Central memory CD8-positive, alpha-beta T cell (primary cell): ENCODE measurements at regions not wholly inside any gene's neighbourhood (a gene's known extent, or its start where the extent isn't known, plus 50 kb on each side); places are given as distances from the start of the nearest gene placed in this dataset.

ENCODE experiments used
- ATAC-seq: fragments of 150-1000 bp; cut with Tn5 transposase; replicated peaks from 2 replicates; pipeline ENCODE4 v1.10.0; 2022; ENCODE audit warnings: mild to moderate bottlenecking, moderate FRiP score, moderate number of reproducible peaks; ENCODE audit not compliant: poor library complexity, severe bottlenecking; ENCODE audit errors: extremely low read depth
- DNase-seq, 2 donors: peaks; one replicate each; pipeline ENCODE4 v3.0.0; 2021; ENCODE audit warnings: low spot score in 2 of 2
- H3K27ac Mint-ChIP-seq: one replicate; pipeline ENCODE4 v1.8.0; 2022; ENCODE audit warnings: low read depth, mild to moderate bottlenecking, moderate library complexity, mixed read lengths
- H3K27me3 Mint-ChIP-seq: one replicate; pipeline ENCODE4 v1.8.0; 2022; ENCODE audit warnings: mixed read lengths
- H3K36me3 Mint-ChIP-seq: one replicate; pipeline ENCODE4 v1.8.0; 2022; ENCODE audit warnings: mild to moderate bottlenecking, moderate library complexity, mixed read lengths; ENCODE audit not compliant: insufficient read depth
- H3K4me1 Mint-ChIP-seq: one replicate; pipeline ENCODE4 v1.8.0; 2022; ENCODE audit warnings: mixed read lengths
- H3K4me3 Mint-ChIP-seq: one replicate; pipeline ENCODE4 v1.8.0; 2022; ENCODE audit warnings: mild to moderate bottlenecking, moderate library complexity, mixed read lengths
- H3K9me3 Mint-ChIP-seq: one replicate; pipeline ENCODE4 v1.8.0; 2022; ENCODE audit warnings: mixed read lengths

GRCh38 chr10:89090756-89091445, 100.3 kb downstream of the FAS start:
- no peak overlapping the region for H3K4me3 Mint-ChIP-seq
- no peaks in the 10 kb centered on the region for H3K36me3 Mint-ChIP-seq
- ATAC-seq (no peak), DNase-seq (no peak)
- no peaks in the 10 kb centered on the region for H3K27me3 Mint-ChIP-seq
- no peaks in the 10 kb centered on the region for H3K9me3 Mint-ChIP-seq
- H3K4me1 Mint-ChIP-seq: no peaks in the 10 kb centered on the region
- no peak overlapping the region for H3K27ac Mint-ChIP-seq

- peaks cover 5% of the 10 kb centered on the region for H3K4me1 Mint-ChIP-seq
- no peak for ATAC-seq
- H3K36me3 Mint-ChIP-seq: no peaks in the 10 kb centered on the region
- H3K27ac Mint-ChIP-seq: no peak overlapping the region
- no peak overlapping the region for H3K4me3 Mint-ChIP-seq
- no peaks in the 10 kb centered on the region for H3K9me3 Mint-ChIP-seq
- no peaks in the 10 kb centered on the region for H3K27me3 Mint-ChIP-seq
- no peak for DNase-seq
Measured at GRCh38 chr10:89086801-89087521, 96.4 kb downstream of the FAS start.

DNA sequence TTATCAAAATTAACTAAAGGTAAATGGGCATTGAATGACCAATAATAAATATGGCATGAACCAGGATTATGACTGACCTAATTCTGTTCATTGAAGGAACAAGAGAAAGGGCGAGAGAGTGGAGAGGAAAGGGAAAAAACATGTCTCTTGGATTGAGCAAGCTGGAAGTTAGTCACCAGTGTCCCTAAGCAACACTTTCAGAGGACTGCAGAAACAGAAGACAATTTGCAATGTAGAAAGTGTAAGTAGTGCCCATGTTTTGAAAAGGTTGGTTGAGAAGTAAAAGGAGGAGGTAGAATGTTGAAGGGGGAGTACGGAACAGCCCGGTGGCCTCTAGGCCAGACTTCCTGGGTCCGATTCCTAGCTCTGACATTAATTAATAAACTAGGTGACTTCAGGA, 94.6 kb downstream of the FAS start:
- Mint-ChIP-seq H3K27ac (no peak overlapping the region), H3K36me3 (no peaks in the 10 kb centered on the region), H3K4me3 (no peak overlapping the region), H3K4me1 (peaks cover 7% of the 10 kb centered on the region), H3K27me3 (no peaks in the 10 kb centered on the region), H3K9me3 (no peaks in the 10 kb centered on the region)
- no peak for DNase-seq
- no peak for ATAC-seq

DNA sequence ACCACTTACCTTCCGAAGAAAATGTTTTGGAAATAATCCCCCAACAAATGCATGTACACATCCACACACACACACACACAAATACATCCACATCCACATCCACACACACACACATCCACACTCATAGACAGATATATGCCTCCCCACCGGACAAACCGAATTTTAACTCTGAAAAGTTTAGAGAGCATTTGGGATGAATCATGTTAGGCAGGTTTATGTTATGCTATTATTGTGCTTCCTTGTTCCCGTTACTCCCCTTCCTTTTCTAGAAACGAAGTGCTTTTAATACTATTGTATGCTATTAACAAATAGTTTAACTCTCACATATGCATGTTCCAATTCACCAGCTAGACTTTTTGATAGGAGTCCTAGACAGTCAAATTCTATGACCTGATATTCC, 91.5 kb downstream of the FAS start:
- no peaks in the 10 kb centered on the region for H3K27me3 Mint-ChIP-seq
- no peaks in the 10 kb centered on the region for H3K9me3 Mint-ChIP-seq
- ATAC-seq: no peak
- H3K4me3 Mint-ChIP-seq: no peak overlapping the region
- no peak for DNase-seq
- H3K27ac Mint-ChIP-seq: no peak overlapping the region
- H3K36me3 Mint-ChIP-seq: no peaks in the 10 kb centered on the region
- H3K4me1 Mint-ChIP-seq: peaks cover 11% of the 10 kb centered on the region

DNA sequence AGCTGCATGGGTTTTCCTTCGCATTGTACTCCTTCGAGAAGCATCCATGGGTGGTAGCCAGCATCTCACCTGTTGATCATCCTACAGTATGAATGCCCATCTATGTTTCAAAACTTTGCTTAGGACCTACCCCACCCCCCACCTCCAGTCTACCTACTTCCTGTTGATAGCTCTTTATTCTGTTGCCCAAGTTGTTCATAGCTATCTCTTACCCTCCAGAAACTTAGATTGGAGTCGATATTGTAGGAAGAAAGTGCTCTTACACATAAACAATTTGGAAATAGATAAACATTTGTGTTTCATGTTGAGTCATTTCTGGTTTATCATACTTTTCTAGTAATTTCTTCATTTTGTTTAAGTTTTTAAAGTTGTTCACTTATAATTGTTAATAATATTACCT, 90.1 kb downstream of the FAS start:
- Mint-ChIP-seq H3K27ac (no peak overlapping the region), H3K4me3 (no peak overlapping the region), H3K27me3 (no peaks in the 10 kb centered on the region), H3K4me1 (peaks cover 16% of the 10 kb centered on the region), H3K36me3 (no peaks in the 10 kb centered on the region), H3K9me3 (no peaks in the 10 kb centered on the region)
- no peak for DNase-seq
- ATAC-seq: no peak

- ATAC-seq (no peak), DNase-seq (no peak)
- Mint-ChIP-seq H3K27ac (no peak overlapping the region), H3K4me3 (no peak overlapping the region), H3K9me3 (no peaks in the 10 kb centered on the region), H3K36me3 (no peaks in the 10 kb centered on the region), H3K4me1 (peaks cover 16% of the 10 kb centered on the region), H3K27me3 (no peaks in the 10 kb centered on the region)
Measured at GRCh38 chr10:89079961-89080360, 89.4 kb downstream of the FAS start.

- ATAC-seq (no peak), DNase-seq (no peak)
- H3K27me3 Mint-ChIP-seq: no peaks in the 10 kb centered on the region
- H3K27ac Mint-ChIP-seq: no peak overlapping the region
- H3K4me3 Mint-ChIP-seq: no peak overlapping the region
- no peaks in the 10 kb centered on the region for H3K36me3 Mint-ChIP-seq
- no peaks in the 10 kb centered on the region for H3K9me3 Mint-ChIP-seq
- peaks cover 16% of the 10 kb centered on the region for H3K4me1 Mint-ChIP-seq
Measured at GRCh38 chr10:89078724-89079672, 88.4 kb downstream of the FAS start.

- Mint-ChIP-seq H3K4me1 (peaks cover 9% of the 10 kb centered on the region), H3K9me3 (no peaks in the 10 kb centered on the region), H3K27me3 (peaks cover 26% of the 10 kb centered on the region), H3K36me3 (no peaks in the 10 kb centered on the region), H3K4me3 (no peak overlapping the region), H3K27ac (peak overlapping the region; percentile 41)
- no peak for DNase-seq
- ATAC-seq: no peak
Measured at GRCh38 chr10:89076120-89076519, 85.5 kb downstream of the FAS start.

DNA sequence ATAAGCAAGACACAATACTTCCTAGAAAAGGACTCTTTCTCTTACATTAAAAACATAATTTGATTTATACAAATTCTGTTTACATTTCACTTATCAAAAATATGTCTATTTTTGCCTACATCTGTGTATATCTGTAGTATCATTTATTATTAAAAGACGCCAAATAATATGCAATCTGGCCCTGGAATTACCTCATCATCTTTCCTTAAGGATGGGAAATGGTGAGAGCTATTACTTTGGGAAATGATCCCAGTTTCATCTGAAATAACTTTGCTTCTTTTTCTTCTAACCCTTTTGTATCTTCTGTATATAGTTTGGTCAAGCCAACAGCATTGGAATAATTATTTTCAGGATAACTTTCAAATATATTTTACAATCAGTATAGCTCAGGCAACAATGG, 85.0 kb downstream of the FAS start:
- Mint-ChIP-seq H3K4me3 (no peak overlapping the region), H3K27ac (no peak overlapping the region), H3K36me3 (no peaks in the 10 kb centered on the region), H3K27me3 (peaks cover 26% of the 10 kb centered on the region), H3K4me1 (peaks cover 9% of the 10 kb centered on the region), H3K9me3 (no peaks in the 10 kb centered on the region)
- ATAC-seq (no peak), DNase-seq (no peak)

- Mint-ChIP-seq H3K4me1 (peaks cover 9% of the 10 kb centered on the region), H3K4me3 (no peak overlapping the region), H3K36me3 (no peaks in the 10 kb centered on the region), H3K9me3 (no peaks in the 10 kb centered on the region), H3K27ac (no peak overlapping the region), H3K27me3 (peaks cover 26% of the 10 kb centered on the region)
- DNase-seq (no peak), ATAC-seq (no peak)
Measured at GRCh38 chr10:89074120-89074519, 83.5 kb downstream of the FAS start.

DNA sequence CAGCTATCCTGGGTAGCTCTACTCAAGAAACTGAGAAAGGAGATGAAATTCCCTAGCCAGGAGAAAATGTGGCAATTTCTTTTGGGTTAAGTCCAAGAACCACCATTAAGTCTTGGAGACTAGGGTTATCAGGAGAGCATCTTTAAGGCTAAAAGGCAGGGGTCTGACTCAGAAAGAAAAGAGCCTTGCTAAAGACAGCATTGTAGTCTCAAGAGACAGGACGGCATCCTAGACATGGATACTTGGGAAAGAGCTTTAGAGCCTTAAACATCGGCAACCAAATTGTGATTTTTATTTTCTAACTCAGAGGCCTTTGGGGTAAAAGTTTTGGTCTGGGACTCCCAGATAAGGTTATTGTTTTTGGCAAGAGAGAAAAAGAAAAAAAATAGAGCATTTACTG, 83.1 kb downstream of the FAS start:
- H3K4me3 Mint-ChIP-seq: no peak overlapping the region
- no peak for ATAC-seq
- H3K9me3 Mint-ChIP-seq: no peaks in the 10 kb centered on the region
- DNase-seq: no peak
- peaks cover 26% of the 10 kb centered on the region for H3K27me3 Mint-ChIP-seq
- peaks cover 9% of the 10 kb centered on the region for H3K4me1 Mint-ChIP-seq
- H3K36me3 Mint-ChIP-seq: no peaks in the 10 kb centered on the region
- H3K27ac Mint-ChIP-seq: no peak overlapping the region

- ATAC-seq: no peak
- no peaks in the 10 kb centered on the region for H3K9me3 Mint-ChIP-seq
- no peak overlapping the region for H3K4me3 Mint-ChIP-seq
- DNase-seq: no peak
- no peak overlapping the region for H3K27ac Mint-ChIP-seq
- peaks cover 37% of the 10 kb centered on the region for H3K27me3 Mint-ChIP-seq
- H3K4me1 Mint-ChIP-seq: no peaks in the 10 kb centered on the region
- H3K36me3 Mint-ChIP-seq: no peaks in the 10 kb centered on the region
Measured at GRCh38 chr10:89069589-89069988, 79.0 kb downstream of the FAS start.
